A673 (cell line): ENCODE measurements at regions not wholly inside any gene's neighbourhood (a gene's known extent, or its start where the extent isn't known, plus 50 kb on each side); places are given as distances from the start of the nearest gene placed in this dataset.

Source experiments
- BruUV-seq: library from RNA; stranded (reverse); fragments of 400-500 nt; replicated peaks from 2 replicates; lab custom pipeline; 2021; lab: Mats Ljungman, UMichigan
- CTCF ChIA-PET: fragments of 300-600 bp; sonication (Branson Sonifier 250); formaldehyde crosslinking; loops from one replicate; lab custom pipeline; 2022; ENCODE audit warnings: antibody characterized with exemption; lab: Charles Lee
- POLR2A ChIA-PET: fragments of 300-600 bp; sonication (Branson Sonifier 250); formaldehyde crosslinking; loops from one replicate; lab custom pipeline; 2022; ENCODE audit warnings: antibody characterized with exemption; ENCODE audit not compliant: low non-redundant PET; lab: Charles Lee
- DNase-seq: peaks from one replicate; pipeline ENCODE4 v3.0.0-alpha.2; 2015; ENCODE audit warnings: low spot score
- H3K27ac ChIP-seq: fragments of 200-600 bp; sonication (generic); 2 replicates; pipeline ENCODE4 v1.5.1; 2016; ENCODE audit warnings: mixed run types, low read depth, mild to moderate bottlenecking, mixed read lengths, antibody characterized with exemption, low read length; ENCODE audit not compliant: poor library complexity, severe bottlenecking
- H3K27me3 ChIP-seq: fragments of 200-600 bp; sonication (generic); replicated peaks from 2 replicates; pipeline ENCODE4 v1.6.1; 2017; ENCODE audit warnings: mixed run types, low read depth, mild to moderate bottlenecking, mixed read lengths, antibody characterized with exemption, low read length; ENCODE audit not compliant: insufficient read depth, poor library complexity
- H3K36me3 ChIP-seq: fragments of 200-600 bp; sonication (generic); 2 replicates; pipeline ENCODE4 v1.6.1; 2016; ENCODE audit warnings: mixed run types, mild to moderate bottlenecking, mixed read lengths, antibody characterized with exemption, low read length; ENCODE audit not compliant: insufficient read depth, poor library complexity, severe bottlenecking
- H3K4me1 ChIP-seq: fragments of 200-600 bp; sonication (generic); 2 replicates; pipeline ENCODE4 v1.6.1; 2017; ENCODE audit warnings: mixed run types, mild to moderate bottlenecking, mixed read lengths, antibody characterized with exemption, low read length; ENCODE audit not compliant: insufficient read depth, poor library complexity, severe bottlenecking
- H3K4me3 ChIP-seq: fragments of 200-600 bp; sonication (generic); 2 replicates; pipeline ENCODE4 v1.5.1; 2016; ENCODE audit warnings: low read depth, mixed run types, mild to moderate bottlenecking, mixed read lengths, low read length; ENCODE audit not compliant: poor library complexity, severe bottlenecking
- H3K9me3 ChIP-seq: fragments of 200-600 bp; sonication (generic); 2 replicates; pipeline ENCODE4 v1.6.1; 2016; ENCODE audit warnings: mixed run types, low read depth, mild to moderate bottlenecking, mixed read lengths, antibody characterized with exemption, low read length; ENCODE audit not compliant: poor library complexity, severe bottlenecking
- EZH2 ChIP-seq: fragments of 200-600 bp; sonication (generic); IDR thresholded peaks from 2 replicates; pipeline ENCODE4 v1.6.1; 2017; ENCODE audit warnings: borderline replicate concordance, low read depth, mild to moderate bottlenecking, mixed read lengths, antibody characterized with exemption, low read length; ENCODE audit not compliant: poor library complexity, severe bottlenecking
- intact Hi-C: fragments of 100-400 bp; cut with micrococcal nuclease; formaldehyde crosslinking; loops from one replicate; pipeline ENCODE4 v1.10.0; 2022; ENCODE audit not compliant: unreplicated experiment
- TF ChIP-seq, protein P1 (sequence below): fragments of 300-800, 200-600 bp; sonication (generic); conservative IDR thresholded peaks from 2 replicates; pipeline ENCODE4 v1.5.1; 2017; ENCODE audit warnings: low read depth, mild to moderate bottlenecking, antibody characterized with exemption, low read length, moderate library complexity, mixed read lengths

DNA sequence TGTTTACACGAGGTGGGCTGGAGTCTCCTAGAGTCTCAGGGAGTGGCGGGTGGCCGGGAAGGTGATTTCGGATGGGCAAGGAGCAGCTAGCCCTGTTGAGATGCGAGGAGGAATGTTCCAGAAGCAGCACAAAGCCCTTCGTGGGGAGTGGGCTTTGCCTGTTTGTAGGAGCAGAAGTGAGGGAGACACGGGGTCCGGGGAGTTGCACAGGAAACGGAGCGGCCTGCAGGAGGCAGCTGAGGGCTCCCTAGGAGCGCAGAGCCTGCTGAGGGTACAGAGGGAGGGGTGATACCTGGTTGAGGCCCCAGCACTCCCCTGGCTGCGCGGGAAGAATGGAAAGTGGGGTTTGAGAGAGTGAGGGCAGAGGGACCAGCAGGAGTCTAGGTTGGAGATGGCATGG, 847.2 kb downstream of the TBC1D22A start:
- ChIA-PET CTCF (no interaction called here), POLR2A (no interaction called here)
- H3K36me3 ChIP-seq = no peaks in the 10 kb centered on the region
- BruUV-seq = no TSS peak
- no peak overlapping the region for H3K4me3 ChIP-seq
- H3K27me3 ChIP-seq = peaks cover 17% of the 10 kb centered on the region
- no peak for DNase-seq
- TF ChIP-seq, protein P1, sequence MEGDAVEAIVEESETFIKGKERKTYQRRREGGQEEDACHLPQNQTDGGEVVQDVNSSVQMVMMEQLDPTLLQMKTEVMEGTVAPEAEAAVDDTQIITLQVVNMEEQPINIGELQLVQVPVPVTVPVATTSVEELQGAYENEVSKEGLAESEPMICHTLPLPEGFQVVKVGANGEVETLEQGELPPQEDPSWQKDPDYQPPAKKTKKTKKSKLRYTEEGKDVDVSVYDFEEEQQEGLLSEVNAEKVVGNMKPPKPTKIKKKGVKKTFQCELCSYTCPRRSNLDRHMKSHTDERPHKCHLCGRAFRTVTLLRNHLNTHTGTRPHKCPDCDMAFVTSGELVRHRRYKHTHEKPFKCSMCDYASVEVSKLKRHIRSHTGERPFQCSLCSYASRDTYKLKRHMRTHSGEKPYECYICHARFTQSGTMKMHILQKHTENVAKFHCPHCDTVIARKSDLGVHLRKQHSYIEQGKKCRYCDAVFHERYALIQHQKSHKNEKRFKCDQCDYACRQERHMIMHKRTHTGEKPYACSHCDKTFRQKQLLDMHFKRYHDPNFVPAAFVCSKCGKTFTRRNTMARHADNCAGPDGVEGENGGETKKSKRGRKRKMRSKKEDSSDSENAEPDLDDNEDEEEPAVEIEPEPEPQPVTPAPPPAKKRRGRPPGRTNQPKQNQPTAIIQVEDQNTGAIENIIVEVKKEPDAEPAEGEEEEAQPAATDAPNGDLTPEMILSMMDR = no peak
- TF ChIP-seq EZH2 = no peak
- H3K4me1 ChIP-seq = no peaks in the 10 kb centered on the region
- intact Hi-C loops = no loop called here
- no peaks in the 10 kb centered on the region for H3K9me3 ChIP-seq
- H3K27ac ChIP-seq = no peak overlapping the region

DNA sequence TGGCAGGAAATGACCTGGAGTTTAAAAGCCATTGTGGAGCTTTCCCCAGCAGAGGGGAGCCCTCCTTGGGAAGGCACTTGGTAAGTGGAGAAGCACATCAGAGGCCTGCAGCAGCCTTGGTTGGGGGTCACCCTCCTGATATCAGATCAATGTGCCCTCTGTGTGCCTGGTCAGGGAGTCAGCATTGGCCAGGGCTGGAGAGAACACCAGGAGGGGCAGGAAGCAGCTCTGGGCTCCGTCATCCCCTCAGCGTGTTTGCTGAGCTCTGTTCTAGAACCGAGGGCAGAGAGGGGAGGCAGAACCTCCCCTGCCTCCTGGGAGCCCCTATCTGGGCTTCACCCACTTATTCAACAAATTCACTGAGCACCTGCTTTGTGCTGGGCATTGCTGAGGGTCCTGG, 846.0 kb downstream of the TBC1D22A start:
- Histone ChIP-seq H3K36me3 (no peaks in the 10 kb centered on the region), H3K9me3 (no peaks in the 10 kb centered on the region), H3K27me3 (peaks cover 17% of the 10 kb centered on the region), H3K4me3 (no peak overlapping the region), H3K27ac (no peak overlapping the region), H3K4me1 (no peaks in the 10 kb centered on the region)
- no TSS peak for BruUV-seq
- TF ChIP-seq EZH2 = no peak
- TF ChIP-seq, protein P1 = no peak
- CTCF ChIA-PET = no interaction called here
- POLR2A ChIA-PET = no interaction called here
- intact Hi-C loops = no loop called here
- DNase-seq = no peak

DNA sequence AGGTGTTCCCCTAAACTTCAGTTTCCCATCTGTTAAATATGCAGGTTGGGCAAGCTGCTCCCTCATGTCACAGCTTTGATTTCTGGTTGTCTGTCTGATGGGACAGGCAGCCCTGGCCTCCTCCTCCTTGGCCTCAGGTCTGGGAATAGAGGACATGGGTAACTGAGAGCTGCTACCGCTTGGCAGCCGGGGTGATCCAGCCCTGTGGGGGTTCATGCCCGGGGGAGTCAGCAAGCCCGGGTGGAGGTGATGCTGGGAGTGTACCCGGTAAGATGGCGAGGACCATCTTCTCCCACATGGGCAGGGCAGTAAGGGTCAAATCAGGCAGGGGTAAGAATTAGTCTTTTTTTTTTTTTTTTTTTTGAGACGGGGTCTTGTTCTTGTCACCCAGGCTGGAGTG, 845.0 kb downstream of the TBC1D22A start:
- BruUV-seq = no TSS peak
- intact Hi-C loops = no loop called here
- H3K27me3 ChIP-seq = peaks cover 17% of the 10 kb centered on the region
- ChIA-PET POLR2A (no interaction called here), CTCF (no interaction called here)
- no peaks in the 10 kb centered on the region for H3K36me3 ChIP-seq
- H3K9me3 ChIP-seq = no peaks in the 10 kb centered on the region
- TF ChIP-seq, protein P1 = no peak
- no peak for TF ChIP-seq EZH2
- H3K4me1 ChIP-seq = no peaks in the 10 kb centered on the region
- H3K4me3 ChIP-seq = no peak overlapping the region
- no peak for DNase-seq
- no peak overlapping the region for H3K27ac ChIP-seq
